Inferior parietal cortex (tissue), 1 donor: ENCODE measurements at regions not wholly inside any gene's neighbourhood (a gene's known extent, or its start where the extent isn't known, plus 50 kb on each side); places are given as distances from the start of the nearest gene placed in this dataset.
A peak's percentile ranks its signal among the peaks of the same experiment; 100 is the strongest.

Source experiments
- DNase-seq: peaks from one replicate; pipeline ENCODE4 v3.0.0-alpha.2; 2016; ENCODE audit errors: extremely low spot score

DNA sequence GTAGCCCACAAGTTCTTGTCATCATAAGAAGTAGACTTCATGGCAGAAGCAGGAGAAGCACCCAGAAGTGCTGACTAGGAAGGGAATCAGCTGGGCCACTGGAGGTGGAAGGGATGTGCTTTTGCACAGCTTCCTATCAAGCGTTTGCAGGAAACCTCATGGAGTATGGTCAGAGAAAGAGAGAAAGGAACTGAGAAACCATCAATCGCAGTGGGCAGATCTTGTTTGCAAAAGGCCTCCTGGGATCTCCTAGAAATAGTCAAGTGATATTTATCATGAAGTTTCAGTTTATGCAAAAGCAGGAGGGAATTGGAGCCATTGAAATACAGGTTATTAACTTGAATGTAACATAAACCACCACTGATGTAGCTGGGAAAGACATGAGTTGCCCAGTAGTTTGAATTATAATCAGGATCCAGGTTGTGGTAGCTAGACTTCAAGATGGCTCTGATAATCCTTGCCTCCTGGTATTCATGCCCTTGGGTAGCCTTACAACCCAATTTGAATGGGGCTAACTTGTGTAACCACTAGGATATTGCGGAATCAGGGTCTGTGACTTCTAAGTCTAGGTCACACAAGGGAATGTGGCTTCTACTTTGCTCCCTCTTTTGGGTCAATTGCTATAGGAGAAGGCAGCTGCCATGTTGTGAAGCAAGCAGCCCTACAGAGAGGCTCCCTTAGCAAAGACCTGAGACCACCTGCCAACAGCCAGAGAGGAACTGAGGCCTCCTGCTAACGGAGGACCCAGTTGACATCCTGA lies 69.8 kb upstream of the TCF4 start:
- DNase-seq = no peak

DNA sequence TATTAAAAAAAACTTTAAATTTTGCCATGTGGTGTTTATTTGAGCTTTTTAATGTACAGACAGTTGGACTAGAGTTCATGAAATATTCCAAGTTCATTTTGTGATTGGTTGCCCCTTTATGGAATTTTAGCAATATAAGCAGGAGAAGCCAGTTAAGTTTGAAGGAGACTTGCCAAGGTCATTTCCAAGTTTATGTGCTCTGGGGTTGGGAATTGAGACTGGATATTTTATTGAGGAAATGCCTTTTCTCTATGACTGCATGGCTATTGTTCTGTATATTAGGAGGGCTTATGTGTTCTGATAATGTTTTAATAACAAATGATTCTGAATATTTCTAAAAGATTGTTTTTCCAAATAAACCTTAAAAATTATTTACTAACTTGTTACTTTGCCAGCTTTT lies 67.0 kb upstream of the TCF4 start:
- no peak for DNase-seq

DNA sequence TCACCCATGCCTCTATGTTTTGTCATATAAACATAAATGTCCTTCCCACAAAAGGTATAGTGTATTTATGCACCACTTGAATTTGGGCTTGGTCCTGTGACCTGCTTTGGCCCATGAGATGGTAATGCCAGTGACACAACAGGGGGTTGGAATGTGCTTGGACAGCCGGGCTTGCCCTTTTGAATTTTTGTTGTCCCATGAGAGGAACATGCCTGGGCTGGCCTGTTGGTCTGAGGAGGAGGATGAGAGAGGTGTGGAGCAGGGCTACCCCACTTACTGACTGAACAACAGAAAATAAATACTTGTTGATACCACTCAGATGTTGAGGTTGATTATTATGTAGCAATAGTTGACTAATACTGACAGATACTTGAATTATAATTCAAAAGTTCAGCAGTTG lies 63.2 kb upstream of the TCF4 start:
- no peak for DNase-seq

- DNase-seq = no peak
These were observed 62.4 kb upstream of the TCF4 start for GRCh38 chr18:55650363-55650870.

DNA sequence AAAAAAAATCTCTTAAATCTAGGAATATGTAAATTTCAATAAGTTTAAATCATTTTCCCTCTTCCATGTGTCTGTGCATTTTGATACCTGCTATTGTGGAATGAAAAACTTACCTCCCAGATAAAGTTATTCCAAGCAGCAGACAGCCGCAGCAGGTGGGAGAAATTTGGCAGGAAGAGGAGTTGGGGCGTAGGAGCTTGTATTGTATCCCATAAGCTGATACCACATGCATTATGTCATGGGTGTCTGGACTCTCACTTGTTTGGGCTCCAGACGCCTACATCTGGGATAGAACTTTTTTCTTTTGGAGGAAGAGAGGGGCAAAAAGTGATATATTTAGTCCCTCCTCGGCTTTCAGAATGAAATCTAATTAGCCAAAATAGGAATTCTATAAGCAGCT lies 59.3 kb upstream of the TCF4 start:
- peak; percentile 8 for DNase-seq

DNA sequence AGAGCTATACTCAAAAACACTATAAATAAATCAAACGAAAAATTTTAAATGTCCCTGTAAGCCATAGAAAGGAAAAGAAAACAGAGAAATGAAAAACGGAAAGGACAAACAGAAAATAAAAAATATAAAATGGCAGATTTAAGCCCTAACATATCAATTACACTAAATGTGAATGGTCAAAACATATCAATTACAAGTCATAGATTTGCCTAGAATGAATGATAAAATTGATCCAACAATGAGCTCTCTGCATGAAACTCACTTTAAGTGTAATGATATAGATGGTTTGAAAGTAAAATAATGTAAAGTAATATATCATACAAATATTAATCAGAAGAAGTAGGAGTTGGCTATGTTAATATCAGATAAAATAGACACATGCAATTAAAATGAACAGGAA lies 54.2 kb upstream of the TCF4 start:
- no peak for DNase-seq

GRCh38 chr18:55641486-55641885 lies 53.5 kb upstream of the TCF4 start:
- DNase-seq = no peak
